HUES6 (cell line): ENCODE measurements at regions not wholly inside any gene's neighbourhood (a gene's known extent, or its start where the extent isn't known, plus 50 kb on each side); places are given as distances from the start of the nearest gene placed in this dataset.

ENCODE experiments used
- H3K27ac ChIP-seq: 2 replicates; pipeline ENCODE4 v1.7.0; 2013; ENCODE audit warnings: low read depth, mild to moderate bottlenecking, low read length, inconsistent platforms
- H3K27me3 ChIP-seq: 2 replicates; pipeline ENCODE4 v1.6.1; 2013; ENCODE audit warnings: low read length; ENCODE audit not compliant: control insufficient read depth, insufficient read depth
- H3K36me3 ChIP-seq: 2 replicates; pipeline ENCODE4 v1.6.1; 2013; ENCODE audit warnings: low read length; ENCODE audit not compliant: control insufficient read depth, insufficient read depth
- H3K4me1 ChIP-seq: 2 replicates; pipeline ENCODE4 v1.6.1; 2013; ENCODE audit warnings: low read length; ENCODE audit not compliant: control insufficient read depth, insufficient read depth
- H3K4me3 ChIP-seq: 2 replicates; pipeline ENCODE4 v1.5.1; 2013; ENCODE audit warnings: low read depth, low read length
- H3K9ac ChIP-seq: one replicate; pipeline ENCODE4 v1.6.1; 2013; ENCODE audit warnings: mild to moderate bottlenecking, low read length
- H3K9me3 ChIP-seq: 2 replicates; pipeline ENCODE4 v1.6.1; 2013; ENCODE audit warnings: low read depth, low read length; ENCODE audit not compliant: control insufficient read depth, insufficient read depth

DNA sequence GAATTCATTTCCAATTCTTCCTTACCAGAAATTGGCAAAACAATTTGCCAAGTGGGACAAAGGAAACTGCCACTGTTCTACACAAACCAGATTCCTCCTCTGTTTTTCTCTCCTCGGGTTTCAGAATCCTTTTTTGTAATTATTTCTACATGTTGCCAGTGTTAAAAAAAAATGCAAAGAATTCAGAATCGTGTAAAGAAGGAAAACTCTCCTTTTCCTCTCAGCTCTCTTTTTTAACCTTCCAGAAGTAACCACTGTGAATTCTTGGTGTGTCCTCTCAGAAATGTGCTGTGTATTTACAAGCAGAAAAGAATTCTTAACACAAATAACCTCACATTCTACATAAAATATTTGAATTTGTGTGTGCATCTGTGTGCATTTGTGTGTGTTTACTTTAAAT is 224.6 kb downstream of the DRD1 start:
- no peaks in the 10 kb centered on the region for H3K27me3 ChIP-seq
- H3K9me3 ChIP-seq, result no peaks in the 10 kb centered on the region
- H3K4me1 ChIP-seq, result 0 out of 2 replicates have a peak, but pooled peaks cover 3% of the 10 kb centered on the region
- H3K27ac ChIP-seq, result no peak overlapping the region
- H3K4me3 ChIP-seq, result no peak overlapping the region
- H3K9ac ChIP-seq, result no peak overlapping the region
- H3K36me3 ChIP-seq, result no peaks in the 10 kb centered on the region

GRCh38 chr5:175216991-175217390 is 227.0 kb downstream of the DRD1 start:
- H3K4me3 ChIP-seq, result no peak overlapping the region
- peaks cover 3% of the 10 kb centered on the region; the same call in 1 of the 2 replicates for H3K4me1 ChIP-seq
- no peaks in the 10 kb centered on the region for H3K9me3 ChIP-seq
- H3K9ac ChIP-seq, result no peak overlapping the region
- no peak overlapping the region for H3K27ac ChIP-seq
- H3K36me3 ChIP-seq, result no peaks in the 10 kb centered on the region
- no peaks in the 10 kb centered on the region for H3K27me3 ChIP-seq

DNA sequence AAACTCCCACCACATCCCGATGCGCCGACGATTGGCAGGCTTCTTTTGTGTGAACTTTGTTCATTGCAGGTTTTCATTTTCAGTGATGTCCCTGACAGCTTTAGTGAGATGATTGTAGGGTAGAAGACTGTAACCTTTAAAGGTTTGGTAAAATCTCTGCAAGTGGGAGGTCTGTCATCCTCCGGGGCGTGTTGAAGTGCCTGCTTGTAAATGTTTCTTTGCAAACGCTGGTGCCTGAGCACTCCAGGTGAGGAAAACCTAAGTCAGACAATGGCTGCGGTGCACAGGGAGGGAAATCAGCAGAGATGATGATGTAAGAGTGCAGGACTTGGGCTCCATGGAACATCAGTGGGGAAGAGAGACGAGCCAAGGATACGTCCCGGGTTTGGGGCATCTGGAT is 228.1 kb downstream of the DRD1 start:
- Histone ChIP-seq H3K4me3 (no peak overlapping the region), H3K4me1 (peaks cover 5% of the 10 kb centered on the region; the same call in 1 of the 2 replicates), H3K9ac (no peak overlapping the region), H3K36me3 (no peaks in the 10 kb centered on the region), H3K27ac (no peak overlapping the region), H3K27me3 (no peaks in the 10 kb centered on the region), H3K9me3 (no peaks in the 10 kb centered on the region)

- Histone ChIP-seq H3K9ac (no peak overlapping the region), H3K27ac (no peak overlapping the region), H3K27me3 (no peaks in the 10 kb centered on the region), H3K9me3 (no peaks in the 10 kb centered on the region), H3K4me1 (peaks cover 5% of the 10 kb centered on the region; the same call in 1 of the 2 replicates), H3K36me3 (no peaks in the 10 kb centered on the region), H3K4me3 (no peak overlapping the region)
Measured at GRCh38 chr5:175214152-175214551, 229.8 kb downstream of the DRD1 start.

DNA sequence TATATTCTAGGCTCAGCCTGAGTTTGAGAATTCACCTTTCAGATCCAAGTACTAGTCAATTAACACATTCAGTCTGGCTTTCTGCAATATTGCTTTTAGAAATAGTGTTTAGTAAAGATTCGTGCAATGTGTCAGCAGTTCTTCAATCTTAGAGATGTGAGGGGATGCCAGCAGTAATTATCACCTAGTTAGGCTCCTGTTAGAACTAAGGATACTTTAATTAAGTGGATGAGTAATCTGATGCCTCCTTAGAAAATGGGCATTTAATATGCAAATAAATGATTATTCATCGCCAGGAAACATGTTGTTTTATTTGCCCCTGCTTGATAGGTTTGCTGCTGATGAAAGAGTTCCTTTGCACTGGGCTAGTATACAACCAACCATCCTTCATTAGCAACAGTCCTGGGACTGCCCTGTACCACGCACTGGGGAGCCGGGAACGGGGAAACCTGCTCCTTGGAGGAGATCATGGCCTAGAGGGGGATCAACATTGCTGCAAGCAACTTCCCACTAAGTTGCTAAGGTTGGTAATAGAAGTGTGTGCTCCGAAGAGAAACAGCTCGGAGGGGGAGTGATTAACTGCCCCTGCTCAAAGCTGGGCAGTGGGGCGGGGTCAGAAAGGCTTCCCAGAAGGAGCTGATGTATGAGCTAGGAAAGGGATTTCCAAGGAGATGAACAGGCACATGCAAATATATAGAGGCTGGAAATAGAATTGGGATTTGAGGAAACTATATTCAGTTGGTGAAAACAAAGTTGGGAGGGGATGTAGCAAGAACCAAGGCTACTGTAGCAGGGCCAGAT is 231.8 kb downstream of the DRD1 start:
- Histone ChIP-seq H3K27ac (no peak overlapping the region), H3K9me3 (no peaks in the 10 kb centered on the region), H3K27me3 (no peaks in the 10 kb centered on the region), H3K9ac (no peak overlapping the region), H3K36me3 (no peaks in the 10 kb centered on the region), H3K4me3 (no peak overlapping the region), H3K4me1 (peaks cover 8% of the 10 kb centered on the region)

DNA sequence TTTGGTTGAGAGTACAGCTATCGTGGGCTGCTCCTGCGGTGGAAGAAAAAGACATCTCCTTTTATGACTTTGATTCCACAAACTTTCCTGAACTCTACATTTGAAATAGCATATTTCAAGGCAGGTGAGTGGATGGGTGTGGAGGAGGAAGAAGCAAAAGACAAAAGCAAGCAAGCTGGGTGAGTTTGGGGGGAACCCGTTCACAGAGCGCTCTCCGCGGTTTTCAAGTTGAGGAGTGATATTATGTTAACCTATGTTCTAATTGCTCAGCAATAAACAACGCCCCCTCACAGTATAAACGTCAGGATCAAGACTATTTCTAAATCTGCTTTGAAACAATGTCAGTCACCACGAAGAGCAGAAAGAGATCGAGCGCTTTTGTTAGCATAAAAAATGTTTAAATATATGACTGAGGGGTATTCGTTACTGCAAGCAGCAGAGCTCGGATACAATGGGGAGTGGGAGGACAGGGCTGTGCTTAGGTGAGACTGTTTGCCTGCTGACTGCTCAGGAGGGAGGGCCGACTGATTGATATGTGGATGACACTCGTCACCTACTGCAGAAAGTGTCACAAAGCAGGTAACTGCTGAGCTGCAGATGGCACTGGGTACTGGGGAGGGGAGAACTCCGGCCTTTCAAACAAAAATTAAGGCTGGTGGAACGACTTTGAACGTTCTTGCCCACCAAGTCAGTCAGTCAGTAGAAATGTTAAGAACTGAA is 236.5 kb downstream of the DRD1 start:
- Histone ChIP-seq H3K9me3 (no peaks in the 10 kb centered on the region), H3K36me3 (no peaks in the 10 kb centered on the region), H3K4me3 (no peak overlapping the region), H3K27ac (no peak overlapping the region), H3K4me1 (peaks cover 8% of the 10 kb centered on the region), H3K9ac (no peak overlapping the region), H3K27me3 (no peaks in the 10 kb centered on the region)

DNA sequence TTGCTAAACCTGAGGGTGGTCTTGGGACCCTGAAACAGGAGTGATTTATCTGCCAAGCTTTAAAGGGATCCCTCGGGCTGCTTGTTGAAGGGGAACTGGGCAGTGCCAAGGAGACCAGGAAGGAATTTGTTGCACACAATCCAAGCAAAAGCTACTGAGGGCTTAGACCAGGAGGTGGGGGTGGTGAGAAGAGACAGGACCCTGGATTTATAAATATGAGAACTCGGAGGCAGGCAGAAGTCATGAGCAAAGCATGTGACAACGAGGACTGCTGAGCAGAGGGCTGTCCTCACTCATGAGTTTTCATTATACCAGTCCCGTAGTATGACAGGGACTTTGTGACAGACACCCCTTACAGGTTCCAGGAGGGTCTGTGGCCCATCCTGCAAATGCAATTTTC is 237.3 kb downstream of the DRD1 start:
- H3K27me3 ChIP-seq, result no peaks in the 10 kb centered on the region
- no peaks in the 10 kb centered on the region for H3K9me3 ChIP-seq
- H3K4me1 ChIP-seq, result peaks cover 3% of the 10 kb centered on the region; the same call in 1 of the 2 replicates
- H3K4me3 ChIP-seq, result no peak overlapping the region
- no peaks in the 10 kb centered on the region for H3K36me3 ChIP-seq
- H3K9ac ChIP-seq, result no peak overlapping the region
- H3K27ac ChIP-seq, result no peak overlapping the region

- Histone ChIP-seq H3K9ac (no peak overlapping the region), H3K9me3 (no peaks in the 10 kb centered on the region)
Measured at GRCh38 chr5:175202463-175203068, 241.4 kb downstream of the DRD1 start.

DNA sequence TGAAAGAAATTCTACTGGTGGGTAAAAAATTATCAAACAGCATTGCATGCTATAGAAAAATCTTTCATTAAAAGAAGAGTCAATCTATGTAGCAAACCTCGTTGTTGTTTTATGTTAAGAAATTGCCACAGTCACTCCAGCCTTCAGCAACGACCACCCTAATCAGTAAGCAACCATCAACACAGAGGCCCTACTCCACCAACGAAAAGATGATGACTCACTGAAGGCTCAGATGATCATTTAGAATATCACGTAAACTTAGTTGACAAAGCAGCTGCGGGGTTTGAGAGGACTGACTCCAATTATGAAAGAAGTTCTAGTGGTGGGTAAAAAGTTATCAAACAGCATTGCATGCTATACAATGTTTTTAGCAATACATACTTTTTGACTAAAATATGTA is 242.6 kb downstream of the DRD1 start:
- Histone ChIP-seq H3K9me3 (no peaks in the 10 kb centered on the region), H3K27ac (no peak overlapping the region), H3K4me1 (no peaks in the 10 kb centered on the region)

More at GRCh38 chr5:175202463-175203068, 241.4 kb downstream of the DRD1 start:
- no peak overlapping the region for H3K27ac ChIP-seq
- peaks cover 3% of the 10 kb centered on the region; the same call in 1 of the 2 replicates for H3K4me1 ChIP-seq
- H3K27me3 ChIP-seq, result no peaks in the 10 kb centered on the region
- H3K36me3 ChIP-seq, result no peaks in the 10 kb centered on the region
- no peak overlapping the region for H3K4me3 ChIP-seq

DNA sequence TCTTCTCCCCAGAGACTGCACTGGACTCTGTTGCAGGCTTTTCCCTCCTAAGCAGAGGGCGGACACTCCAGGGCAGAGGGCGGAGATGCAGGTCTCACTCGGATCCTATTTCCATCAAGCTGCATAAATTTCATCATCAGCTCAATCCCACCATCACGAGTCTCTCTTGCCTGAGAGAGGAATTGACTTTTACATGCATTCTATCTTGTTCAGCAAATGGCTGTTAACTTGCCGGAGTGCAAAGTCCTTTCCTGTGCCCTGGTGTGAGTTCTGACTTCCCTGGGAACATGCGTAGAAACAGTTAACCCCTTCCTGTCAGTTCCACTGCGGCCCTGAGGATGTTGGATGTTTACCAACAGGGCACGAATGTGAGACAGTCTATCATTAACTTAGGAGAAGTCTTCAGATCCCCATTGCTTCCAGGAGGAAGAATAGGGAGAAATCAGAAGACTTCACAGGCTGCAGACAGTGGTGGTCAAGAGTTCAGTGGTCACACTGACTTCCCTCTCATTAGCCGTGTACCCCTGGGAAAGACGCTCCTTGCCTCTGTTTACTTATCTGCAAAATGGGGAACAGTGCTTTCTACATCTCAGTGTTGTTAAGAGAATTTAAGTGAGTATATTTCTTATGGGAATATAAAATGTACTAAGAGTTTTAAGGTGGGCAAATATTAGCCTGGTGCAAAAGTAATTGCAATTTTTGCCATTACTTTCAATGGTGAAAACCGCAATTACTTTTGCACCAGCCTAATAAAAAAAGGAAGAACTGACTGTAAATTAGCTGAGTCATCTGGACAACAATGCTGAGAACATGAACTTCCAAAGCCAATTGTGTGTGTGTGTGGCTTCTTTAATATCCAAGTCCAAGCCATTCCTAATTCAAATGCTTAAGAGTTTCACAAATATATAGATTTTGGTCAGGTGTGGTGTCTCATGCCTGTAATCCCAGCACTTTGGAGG is 248.0 kb downstream of the DRD1 start:
- peaks cover 14% of the 10 kb centered on the region for H3K4me1 ChIP-seq
- no peaks in the 10 kb centered on the region for H3K27me3 ChIP-seq
- no peak overlapping the region for H3K27ac ChIP-seq

More for the DNA sequence above, 242.6 kb downstream of the DRD1 start:
- Histone ChIP-seq H3K27me3 (no peaks in the 10 kb centered on the region), H3K36me3 (no peaks in the 10 kb centered on the region), H3K4me3 (no peak overlapping the region), H3K9ac (no peak overlapping the region)

More for the DNA sequence above, 248.0 kb downstream of the DRD1 start:
- H3K9ac ChIP-seq, result no peak overlapping the region
- peak overlapping the region; percentile 11; the same call in 1 of the 2 replicates for H3K4me3 ChIP-seq
- H3K9me3 ChIP-seq, result peaks cover 9% of the 10 kb centered on the region
- no peaks in the 10 kb centered on the region for H3K36me3 ChIP-seq
